Liver (tissue), 3 donors: ENCODE measurements at regions not wholly inside any gene's neighbourhood (a gene's known extent, or its start where the extent isn't known, plus 50 kb on each side); places are given as distances from the start of the nearest gene placed in this dataset.

ENCODE experiments used
- EGR1 ChIP-seq, 2 donors: IDR thresholded peaks; 2 replicates each; pipeline ENCODE4 v1.6.1; 2016 to 2018; ENCODE audit warnings: antibody characterized with exemption in 2 of 2, low read depth in 2 of 2
- HNF4A ChIP-seq, 2 donors: conservative IDR thresholded peaks; 2 replicates each; pipeline ENCODE4 v1.6.1; 2016; ENCODE audit warnings: antibody characterized with exemption in 2 of 2, mild to moderate bottlenecking in 2 of 2
- HNF4G ChIP-seq: IDR thresholded peaks from 2 replicates; pipeline ENCODE4 v1.6.1; 2016; ENCODE audit warnings: antibody characterized with exemption
- JUND ChIP-seq, 2 donors: IDR thresholded peaks; 2 replicates each; pipeline ENCODE4 v1.6.1; 2016; ENCODE audit warnings: antibody characterized with exemption in 2 of 2
- RAD21 ChIP-seq, 2 donors: IDR thresholded peaks; 2 replicates each; pipeline ENCODE4 v1.6.1; 2016; ENCODE audit warnings: antibody characterized with exemption in 2 of 2, mild to moderate bottlenecking in 2 of 2
- RXRA ChIP-seq, 2 donors: IDR thresholded peaks; 2 replicates each; pipeline ENCODE4 v1.6.1; 2017 to 2018; ENCODE audit warnings: antibody characterized with exemption in 2 of 2, mild to moderate bottlenecking in 1 of 2
- SP1 ChIP-seq: IDR thresholded peaks from 2 replicates; pipeline ENCODE4 v1.6.1; 2018; ENCODE audit warnings: antibody characterized with exemption, mild to moderate bottlenecking
- TAF1 ChIP-seq: conservative IDR thresholded peaks from 2 replicates; pipeline ENCODE4 v1.6.1; 2016; ENCODE audit warnings: antibody characterized with exemption, mild to moderate bottlenecking
- YY1 ChIP-seq: IDR thresholded peaks from 2 replicates; pipeline ENCODE4 v1.6.1; 2016; ENCODE audit warnings: antibody characterized with exemption, mild to moderate bottlenecking
- TF ChIP-seq, protein P1 (sequence below): fragments of 150-350 bp; IDR thresholded peaks from 2 replicates; pipeline ENCODE4 v1.5.1; 2017; ENCODE audit warnings: improper control_type of control experiment, low read depth, low read length; ENCODE audit not compliant: missing input control
- TF ChIP-seq, protein P2 (sequence below): IDR thresholded peaks from 2 replicates; pipeline ENCODE4 v1.6.1; 2016; ENCODE audit warnings: antibody characterized with exemption
- TF ChIP-seq, protein P3 (sequence below): IDR thresholded peaks from 2 replicates; pipeline ENCODE4 v1.6.1; 2016; ENCODE audit warnings: antibody characterized with exemption, mild to moderate bottlenecking
- TF ChIP-seq, protein P4 (sequence below): IDR thresholded peaks from 2 replicates; pipeline ENCODE4 v1.6.1; 2016; ENCODE audit warnings: antibody characterized with exemption
- donor health status: healthy.
- donor health status: healthy.

DNA sequence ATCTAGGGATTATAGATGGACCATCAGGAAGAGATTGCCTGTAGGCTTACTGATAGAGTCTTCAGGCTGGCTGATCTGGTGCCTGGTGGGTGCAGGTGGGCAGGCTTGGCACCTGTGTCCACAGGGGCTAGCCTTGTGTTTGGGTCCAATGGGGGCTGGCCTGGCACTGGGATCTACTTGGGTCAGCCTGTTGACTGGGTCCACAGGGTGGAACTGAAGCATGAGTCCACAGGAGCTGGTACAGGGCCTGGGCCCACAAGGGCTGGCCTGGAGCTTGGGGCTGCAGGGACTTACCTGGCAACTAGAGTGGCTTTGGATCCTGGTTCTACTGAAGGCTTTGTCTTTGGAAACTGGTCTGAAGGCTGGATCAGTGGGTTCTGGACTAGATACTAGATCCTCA lies 1217.7 kb downstream of the CDH11 start:
- TF ChIP-seq, protein P1, sequence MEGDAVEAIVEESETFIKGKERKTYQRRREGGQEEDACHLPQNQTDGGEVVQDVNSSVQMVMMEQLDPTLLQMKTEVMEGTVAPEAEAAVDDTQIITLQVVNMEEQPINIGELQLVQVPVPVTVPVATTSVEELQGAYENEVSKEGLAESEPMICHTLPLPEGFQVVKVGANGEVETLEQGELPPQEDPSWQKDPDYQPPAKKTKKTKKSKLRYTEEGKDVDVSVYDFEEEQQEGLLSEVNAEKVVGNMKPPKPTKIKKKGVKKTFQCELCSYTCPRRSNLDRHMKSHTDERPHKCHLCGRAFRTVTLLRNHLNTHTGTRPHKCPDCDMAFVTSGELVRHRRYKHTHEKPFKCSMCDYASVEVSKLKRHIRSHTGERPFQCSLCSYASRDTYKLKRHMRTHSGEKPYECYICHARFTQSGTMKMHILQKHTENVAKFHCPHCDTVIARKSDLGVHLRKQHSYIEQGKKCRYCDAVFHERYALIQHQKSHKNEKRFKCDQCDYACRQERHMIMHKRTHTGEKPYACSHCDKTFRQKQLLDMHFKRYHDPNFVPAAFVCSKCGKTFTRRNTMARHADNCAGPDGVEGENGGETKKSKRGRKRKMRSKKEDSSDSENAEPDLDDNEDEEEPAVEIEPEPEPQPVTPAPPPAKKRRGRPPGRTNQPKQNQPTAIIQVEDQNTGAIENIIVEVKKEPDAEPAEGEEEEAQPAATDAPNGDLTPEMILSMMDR, result no peak
- TF ChIP-seq HNF4A (conservative IDR thresholded peaks at IDR 0.05) (no peak), YY1 (no peak), JUND (IDR thresholded peaks at IDR 0.05) (no peak), EGR1 (IDR thresholded peaks at IDR 0.05; ENCODE audit: low read depth in 2 of 2) (no peak), RXRA (IDR thresholded peaks at IDR 0.05) (no peak), HNF4G (no peak), RAD21 (IDR thresholded peaks at IDR 0.05) (no peak), TAF1 (no peak), SP1 (no peak)
- TF ChIP-seq, protein P2, sequence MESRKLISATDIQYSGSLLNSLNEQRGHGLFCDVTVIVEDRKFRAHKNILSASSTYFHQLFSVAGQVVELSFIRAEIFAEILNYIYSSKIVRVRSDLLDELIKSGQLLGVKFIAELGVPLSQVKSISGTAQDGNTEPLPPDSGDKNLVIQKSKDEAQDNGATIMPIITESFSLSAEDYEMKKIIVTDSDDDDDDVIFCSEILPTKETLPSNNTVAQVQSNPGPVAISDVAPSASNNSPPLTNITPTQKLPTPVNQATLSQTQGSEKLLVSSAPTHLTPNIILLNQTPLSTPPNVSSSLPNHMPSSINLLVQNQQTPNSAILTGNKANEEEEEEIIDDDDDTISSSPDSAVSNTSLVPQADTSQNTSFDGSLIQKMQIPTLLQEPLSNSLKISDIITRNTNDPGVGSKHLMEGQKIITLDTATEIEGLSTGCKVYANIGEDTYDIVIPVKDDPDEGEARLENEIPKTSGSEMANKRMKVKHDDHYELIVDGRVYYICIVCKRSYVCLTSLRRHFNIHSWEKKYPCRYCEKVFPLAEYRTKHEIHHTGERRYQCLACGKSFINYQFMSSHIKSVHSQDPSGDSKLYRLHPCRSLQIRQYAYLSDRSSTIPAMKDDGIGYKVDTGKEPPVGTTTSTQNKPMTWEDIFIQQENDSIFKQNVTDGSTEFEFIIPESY, result no peak
- TF ChIP-seq, protein P3, sequence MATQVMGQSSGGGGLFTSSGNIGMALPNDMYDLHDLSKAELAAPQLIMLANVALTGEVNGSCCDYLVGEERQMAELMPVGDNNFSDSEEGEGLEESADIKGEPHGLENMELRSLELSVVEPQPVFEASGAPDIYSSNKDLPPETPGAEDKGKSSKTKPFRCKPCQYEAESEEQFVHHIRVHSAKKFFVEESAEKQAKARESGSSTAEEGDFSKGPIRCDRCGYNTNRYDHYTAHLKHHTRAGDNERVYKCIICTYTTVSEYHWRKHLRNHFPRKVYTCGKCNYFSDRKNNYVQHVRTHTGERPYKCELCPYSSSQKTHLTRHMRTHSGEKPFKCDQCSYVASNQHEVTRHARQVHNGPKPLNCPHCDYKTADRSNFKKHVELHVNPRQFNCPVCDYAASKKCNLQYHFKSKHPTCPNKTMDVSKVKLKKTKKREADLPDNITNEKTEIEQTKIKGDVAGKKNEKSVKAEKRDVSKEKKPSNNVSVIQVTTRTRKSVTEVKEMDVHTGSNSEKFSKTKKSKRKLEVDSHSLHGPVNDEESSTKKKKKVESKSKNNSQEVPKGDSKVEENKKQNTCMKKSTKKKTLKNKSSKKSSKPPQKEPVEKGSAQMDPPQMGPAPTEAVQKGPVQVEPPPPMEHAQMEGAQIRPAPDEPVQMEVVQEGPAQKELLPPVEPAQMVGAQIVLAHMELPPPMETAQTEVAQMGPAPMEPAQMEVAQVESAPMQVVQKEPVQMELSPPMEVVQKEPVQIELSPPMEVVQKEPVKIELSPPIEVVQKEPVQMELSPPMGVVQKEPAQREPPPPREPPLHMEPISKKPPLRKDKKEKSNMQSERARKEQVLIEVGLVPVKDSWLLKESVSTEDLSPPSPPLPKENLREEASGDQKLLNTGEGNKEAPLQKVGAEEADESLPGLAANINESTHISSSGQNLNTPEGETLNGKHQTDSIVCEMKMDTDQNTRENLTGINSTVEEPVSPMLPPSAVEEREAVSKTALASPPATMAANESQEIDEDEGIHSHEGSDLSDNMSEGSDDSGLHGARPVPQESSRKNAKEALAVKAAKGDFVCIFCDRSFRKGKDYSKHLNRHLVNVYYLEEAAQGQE, result no peak
- TF ChIP-seq, protein P4, sequence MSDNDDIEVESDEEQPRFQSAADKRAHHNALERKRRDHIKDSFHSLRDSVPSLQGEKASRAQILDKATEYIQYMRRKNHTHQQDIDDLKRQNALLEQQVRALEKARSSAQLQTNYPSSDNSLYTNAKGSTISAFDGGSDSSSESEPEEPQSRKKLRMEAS, result no peak
